ENCODE measurements at regions not wholly inside any gene's neighbourhood (a gene's known extent, or its start where the extent isn't known, plus 50 kb on each side); places are given as distances from the start of the nearest gene placed in this dataset.

DNA sequence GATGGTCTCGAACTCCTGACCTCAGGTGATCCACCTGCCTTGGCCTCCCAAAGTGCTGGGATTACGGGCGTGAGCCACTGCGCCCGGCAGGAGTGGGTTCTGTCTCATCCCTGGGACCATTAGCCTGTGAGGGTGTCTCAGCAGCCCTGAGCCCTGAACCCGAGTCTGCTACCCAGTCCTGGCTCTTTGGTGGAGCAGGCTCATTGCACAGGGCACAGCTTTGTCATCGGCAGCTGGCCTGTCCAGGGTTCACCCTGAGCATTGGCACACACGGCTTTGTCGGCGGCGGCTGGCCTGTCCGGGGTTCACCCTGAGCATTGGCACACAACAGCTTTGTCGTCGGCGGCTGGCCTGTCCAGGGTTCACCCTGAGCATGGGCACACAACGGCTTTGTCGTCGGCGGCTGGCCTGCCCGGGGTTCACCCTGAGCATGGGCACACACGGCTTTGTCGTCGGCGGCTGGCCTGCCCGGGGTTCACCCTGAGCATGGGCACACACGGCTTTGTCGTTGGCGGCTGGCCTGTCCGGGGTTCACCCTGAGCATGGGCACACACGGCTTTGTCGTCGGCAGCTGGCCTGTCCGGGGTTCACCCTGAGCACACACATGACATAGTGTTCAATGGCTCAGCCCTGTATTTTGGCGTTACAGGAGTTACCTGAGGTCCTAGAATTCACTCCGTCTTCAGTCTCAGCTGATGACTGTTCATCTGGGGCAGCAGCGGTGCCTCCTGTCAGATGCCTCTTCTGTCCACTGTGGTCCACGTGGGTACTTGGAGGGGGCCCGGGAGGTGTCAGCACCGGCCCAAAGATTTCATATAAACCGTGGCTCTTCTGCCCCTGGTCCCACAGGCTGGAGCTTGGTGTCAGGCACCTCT is 1082.5 kb downstream of the BRD1 start:
- H3K4me1 ChIP-seq (ENCODE audit: insufficient read depth, low read length): no peaks in the 10 kb centered on the region
- no peaks in the 10 kb centered on the region for H3K9me3 ChIP-seq (ENCODE audit: insufficient read depth, low read depth, low read length)
- H3K9ac ChIP-seq (ENCODE audit: low read depth, low read length): no peak overlapping the region
- H3K27ac ChIP-seq (ENCODE audit: low read length): no peak overlapping the region
- no peaks in the 10 kb centered on the region for H3K36me3 ChIP-seq (ENCODE audit: insufficient read depth, low read depth, low read length)
- no peak overlapping the region for H3K4me3 ChIP-seq (ENCODE audit: low read length)
- no peaks in the 10 kb centered on the region for H3K27me3 ChIP-seq (ENCODE audit: insufficient read depth, low read length)

DNA sequence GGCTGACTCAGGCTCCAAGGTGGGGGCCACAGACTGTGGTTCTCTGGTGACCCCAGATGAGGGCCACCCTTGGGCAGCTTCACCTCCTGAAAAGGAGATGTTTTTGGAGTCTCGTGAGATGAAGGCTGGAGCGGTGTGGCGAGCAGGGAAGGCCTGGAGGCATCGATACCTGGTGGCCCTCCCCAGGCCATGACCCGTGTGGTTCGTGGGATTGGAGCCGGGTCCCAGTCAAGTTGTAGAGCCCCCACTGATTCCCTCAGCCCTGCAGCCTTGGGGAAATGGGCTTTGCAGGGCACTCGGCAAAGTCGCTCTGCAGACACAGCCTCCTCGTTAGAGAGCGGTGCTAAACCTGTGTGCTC is 1083.4 kb downstream of the BRD1 start:
- no peaks in the 10 kb centered on the region for H3K9me3 ChIP-seq (ENCODE audit: insufficient read depth, low read depth, low read length)
- no peak overlapping the region for H3K4me3 ChIP-seq (ENCODE audit: low read length)
- H3K27ac ChIP-seq (ENCODE audit: low read length): no peak overlapping the region
- H3K4me1 ChIP-seq (ENCODE audit: insufficient read depth, low read length): no peaks in the 10 kb centered on the region
- H3K36me3 ChIP-seq (ENCODE audit: insufficient read depth, low read depth, low read length): no peaks in the 10 kb centered on the region
- H3K27me3 ChIP-seq (ENCODE audit: insufficient read depth, low read length): no peaks in the 10 kb centered on the region
- no peak overlapping the region for H3K9ac ChIP-seq (ENCODE audit: low read depth, low read length)

DNA sequence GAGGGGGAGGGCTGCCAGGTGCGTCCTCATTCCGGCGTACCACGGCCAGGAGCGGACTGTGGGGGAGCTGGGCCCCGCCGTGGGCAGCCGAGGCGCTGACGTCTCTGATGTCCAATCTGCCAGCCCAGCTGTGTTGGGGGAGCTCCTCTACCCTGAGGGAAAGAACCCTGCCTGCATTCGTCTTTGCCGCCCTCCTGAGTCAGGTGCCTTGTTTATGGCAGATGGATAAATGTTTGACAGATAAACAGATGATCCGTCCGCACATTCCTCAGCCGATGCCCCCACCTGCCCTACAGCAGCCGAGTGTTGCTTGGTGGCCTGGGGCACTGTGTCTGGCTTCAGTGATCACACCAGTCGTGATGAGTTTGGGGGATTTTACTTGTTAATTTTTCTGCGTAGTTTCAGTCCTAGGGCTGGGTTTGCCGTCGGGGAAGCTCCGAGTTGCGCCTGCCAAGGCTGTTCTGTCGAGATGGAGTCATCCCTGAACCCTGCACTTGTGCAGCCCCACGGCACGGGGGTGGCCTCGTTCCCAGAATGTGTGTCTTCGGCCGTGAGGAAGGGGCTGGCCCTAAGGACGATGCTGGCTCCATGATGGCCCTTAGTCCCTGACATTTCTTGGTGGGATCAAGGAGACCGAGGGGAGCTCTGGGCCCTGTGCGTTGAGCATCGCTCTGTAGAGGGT is 1083.9 kb downstream of the BRD1 start:
- H3K36me3 ChIP-seq (ENCODE audit: insufficient read depth, low read depth, low read length): no peaks in the 10 kb centered on the region
- H3K27ac ChIP-seq (ENCODE audit: low read length): no peak overlapping the region
- no peaks in the 10 kb centered on the region for H3K27me3 ChIP-seq (ENCODE audit: insufficient read depth, low read length)
- no peak overlapping the region for H3K9ac ChIP-seq (ENCODE audit: low read depth, low read length)
- no peak overlapping the region for H3K4me3 ChIP-seq (ENCODE audit: low read length)
- H3K4me1 ChIP-seq (ENCODE audit: insufficient read depth, low read length): no peaks in the 10 kb centered on the region
- no peaks in the 10 kb centered on the region for H3K9me3 ChIP-seq (ENCODE audit: insufficient read depth, low read depth, low read length)

DNA sequence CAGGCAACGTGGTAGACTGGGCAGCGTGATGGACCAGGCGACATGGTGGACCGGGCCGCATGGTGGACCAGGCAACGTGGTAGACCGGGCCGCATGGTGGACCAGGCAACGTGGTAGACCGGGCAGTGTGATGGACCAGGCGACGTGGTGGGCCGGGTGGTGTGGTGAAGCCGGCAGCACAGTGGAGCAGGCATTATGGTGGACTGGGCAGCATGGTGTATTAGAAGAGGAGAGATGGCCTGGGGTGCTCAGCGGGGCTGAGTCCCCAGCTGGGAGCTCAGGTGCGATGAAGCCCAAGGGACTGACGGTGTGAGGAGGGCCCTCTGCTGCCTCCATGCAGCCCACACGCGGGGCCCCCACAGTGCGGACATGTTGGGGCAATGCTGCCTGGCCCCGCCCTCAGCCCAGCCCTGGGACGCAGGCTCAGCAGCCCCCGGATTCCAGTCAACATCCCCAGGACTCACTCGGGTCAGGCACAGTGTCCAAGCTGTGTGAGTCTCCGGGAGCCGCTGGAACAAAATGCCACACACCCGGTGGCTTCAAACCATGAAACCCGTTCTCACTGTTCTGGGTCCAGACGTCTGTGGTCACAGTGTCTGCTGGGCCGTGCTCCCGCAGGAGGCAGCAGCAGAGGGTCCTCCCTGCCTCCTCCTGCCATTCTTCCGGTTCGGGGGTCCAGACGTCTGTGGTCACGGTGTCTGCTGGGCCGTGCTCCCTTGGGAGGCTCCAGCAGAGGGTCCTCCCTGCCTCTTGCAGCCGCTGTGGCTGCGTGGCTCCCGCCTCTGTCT is 1084.9 kb downstream of the BRD1 start:
- no peaks in the 10 kb centered on the region for H3K36me3 ChIP-seq (ENCODE audit: insufficient read depth, low read depth, low read length)
- no peaks in the 10 kb centered on the region for H3K4me1 ChIP-seq (ENCODE audit: insufficient read depth, low read length)
- no peaks in the 10 kb centered on the region for H3K9me3 ChIP-seq (ENCODE audit: insufficient read depth, low read depth, low read length)
- no peak overlapping the region for H3K27ac ChIP-seq (ENCODE audit: low read length)
- no peaks in the 10 kb centered on the region for H3K27me3 ChIP-seq (ENCODE audit: insufficient read depth, low read length)
- no peak overlapping the region for H3K9ac ChIP-seq (ENCODE audit: low read depth, low read length)
- no peak overlapping the region for H3K4me3 ChIP-seq (ENCODE audit: low read length)

DNA sequence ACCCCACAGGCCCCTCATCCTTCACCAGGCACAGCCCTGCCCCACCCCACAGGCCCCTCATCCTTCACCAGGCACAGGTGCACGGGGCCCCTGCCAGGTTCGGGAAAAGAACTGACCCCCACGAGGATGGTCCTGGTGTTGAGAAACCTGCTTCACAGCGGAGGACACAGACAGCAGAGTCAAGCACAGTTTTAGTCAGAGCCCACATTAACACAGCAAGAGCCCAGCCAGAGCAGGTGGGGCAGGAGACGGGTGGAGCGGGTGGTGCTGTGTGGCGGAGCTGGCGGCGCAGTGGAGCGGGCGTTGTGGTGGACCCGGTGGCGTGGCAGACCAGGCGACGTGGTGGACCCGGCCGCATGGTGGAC is 1085.5 kb downstream of the BRD1 start:
- no peaks in the 10 kb centered on the region for H3K36me3 ChIP-seq (ENCODE audit: insufficient read depth, low read depth, low read length)
- no peaks in the 10 kb centered on the region for H3K9me3 ChIP-seq (ENCODE audit: insufficient read depth, low read depth, low read length)
- H3K4me1 ChIP-seq (ENCODE audit: insufficient read depth, low read length): no peaks in the 10 kb centered on the region
- no peak overlapping the region for H3K27ac ChIP-seq (ENCODE audit: low read length)
- H3K4me3 ChIP-seq (ENCODE audit: low read length): no peak overlapping the region
- no peaks in the 10 kb centered on the region for H3K27me3 ChIP-seq (ENCODE audit: insufficient read depth, low read length)
- H3K9ac ChIP-seq (ENCODE audit: low read depth, low read length): no peak overlapping the region

DNA sequence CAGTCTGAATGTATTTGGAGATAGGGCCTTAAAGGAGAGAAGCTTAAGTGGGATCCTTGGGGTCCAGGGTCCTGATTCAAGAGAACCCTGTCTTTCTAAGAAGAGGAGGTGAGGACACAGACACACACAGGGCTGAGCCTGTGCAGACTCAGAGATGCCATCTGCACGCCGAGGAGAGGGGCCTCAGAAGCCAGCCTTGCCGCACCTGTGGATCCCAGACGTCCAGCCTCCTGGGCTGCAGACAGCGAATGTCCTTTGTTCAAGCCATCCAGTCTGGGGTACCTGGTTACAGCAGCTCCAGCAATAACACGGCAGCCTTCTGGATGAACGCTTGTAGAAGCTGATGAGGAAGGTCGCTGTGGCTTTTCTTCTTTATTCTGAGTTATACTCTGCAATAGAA is 1086.1 kb downstream of the BRD1 start:
- Histone ChIP-seq H3K4me3 (ENCODE audit: low read length) (no peak overlapping the region), H3K27me3 (ENCODE audit: insufficient read depth, low read length) (no peaks in the 10 kb centered on the region), H3K4me1 (ENCODE audit: insufficient read depth, low read length) (no peaks in the 10 kb centered on the region), H3K36me3 (ENCODE audit: insufficient read depth, low read depth, low read length) (no peaks in the 10 kb centered on the region), H3K27ac (ENCODE audit: low read length) (no peak overlapping the region), H3K9ac (ENCODE audit: low read depth, low read length) (no peak overlapping the region), H3K9me3 (ENCODE audit: insufficient read depth, low read depth, low read length) (no peaks in the 10 kb centered on the region)

DNA sequence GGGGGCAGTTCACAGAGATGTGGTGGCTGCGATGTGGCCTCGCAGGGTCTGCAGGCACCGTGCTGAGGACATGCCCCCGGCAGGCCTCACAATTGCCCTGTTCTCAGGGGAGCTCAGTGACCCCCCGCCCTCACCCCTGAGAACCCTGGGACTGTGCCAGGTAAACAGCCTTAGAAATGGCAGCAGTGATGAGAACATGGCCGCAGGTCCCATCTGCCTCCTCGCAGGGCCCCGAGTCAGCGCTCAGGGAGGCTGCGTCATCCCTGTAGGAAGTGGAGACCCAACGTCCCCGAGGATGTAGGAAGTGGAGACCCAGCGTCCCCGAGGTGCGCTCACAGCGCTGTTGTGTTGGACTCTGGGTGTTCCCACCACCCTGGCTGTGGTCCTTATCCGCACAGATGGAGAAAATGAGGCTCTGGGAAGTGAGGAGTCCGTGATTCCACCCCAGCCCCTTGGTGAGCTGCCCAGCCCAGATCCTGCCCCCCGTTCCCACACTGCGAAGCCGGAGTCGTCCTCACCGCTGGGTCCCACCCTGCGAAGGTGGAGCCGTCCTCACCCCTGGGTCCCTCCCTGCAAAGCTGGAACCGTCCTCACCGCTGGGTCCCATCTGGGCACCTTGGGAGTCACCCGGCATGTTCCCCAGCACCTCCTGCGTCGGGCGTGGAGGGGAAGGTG is 1086.8 kb downstream of the BRD1 start:
- H3K4me3 ChIP-seq (ENCODE audit: low read length): no peak overlapping the region
- H3K27ac ChIP-seq (ENCODE audit: low read length): no peak overlapping the region
- H3K9me3 ChIP-seq (ENCODE audit: insufficient read depth, low read depth, low read length): no peaks in the 10 kb centered on the region
- H3K27me3 ChIP-seq (ENCODE audit: insufficient read depth, low read length): no peaks in the 10 kb centered on the region
- H3K36me3 ChIP-seq (ENCODE audit: insufficient read depth, low read depth, low read length): no peaks in the 10 kb centered on the region
- H3K9ac ChIP-seq (ENCODE audit: low read depth, low read length): no peak overlapping the region
- no peaks in the 10 kb centered on the region for H3K4me1 ChIP-seq (ENCODE audit: insufficient read depth, low read length)

DNA sequence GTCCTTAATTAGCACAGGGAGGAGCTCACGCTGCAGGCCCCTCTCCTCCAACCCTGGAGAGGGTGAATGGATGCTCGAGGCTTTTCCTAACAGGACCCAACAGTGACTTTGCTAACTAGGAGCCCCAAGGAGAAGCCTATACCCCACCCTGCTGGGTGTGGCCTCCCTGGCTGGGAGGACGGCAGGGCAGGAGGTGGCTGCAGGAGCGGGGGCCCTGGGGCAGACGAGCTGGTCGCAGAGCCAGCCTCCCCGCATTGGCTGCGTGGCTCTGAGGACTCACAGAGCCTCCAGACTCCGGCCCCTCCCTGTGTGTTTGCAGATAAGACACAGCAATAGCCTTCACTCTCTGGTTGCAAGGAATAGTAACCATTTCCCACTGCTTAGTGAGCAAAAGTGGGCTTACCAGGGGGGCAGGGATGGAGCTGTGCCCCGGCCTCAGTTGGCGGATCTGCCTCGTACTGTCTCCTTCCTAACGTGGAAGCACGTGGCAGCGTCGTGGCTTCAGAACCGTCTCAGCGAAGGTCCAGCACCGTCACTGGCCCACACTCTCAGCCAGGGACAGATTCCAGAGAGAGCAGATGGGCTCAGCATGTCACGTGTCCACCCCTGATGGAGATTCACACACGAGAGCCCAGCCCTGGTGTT is 1087.5 kb downstream of the BRD1 start:
- no peak overlapping the region for H3K9ac ChIP-seq (ENCODE audit: low read depth, low read length)
- no peaks in the 10 kb centered on the region for H3K9me3 ChIP-seq (ENCODE audit: insufficient read depth, low read depth, low read length)
- H3K36me3 ChIP-seq (ENCODE audit: insufficient read depth, low read depth, low read length): no peaks in the 10 kb centered on the region
- no peak overlapping the region for H3K27ac ChIP-seq (ENCODE audit: low read length)
- no peaks in the 10 kb centered on the region for H3K4me1 ChIP-seq (ENCODE audit: insufficient read depth, low read length)
- no peaks in the 10 kb centered on the region for H3K27me3 ChIP-seq (ENCODE audit: insufficient read depth, low read length)
- no peak overlapping the region for H3K4me3 ChIP-seq (ENCODE audit: low read length)

DNA sequence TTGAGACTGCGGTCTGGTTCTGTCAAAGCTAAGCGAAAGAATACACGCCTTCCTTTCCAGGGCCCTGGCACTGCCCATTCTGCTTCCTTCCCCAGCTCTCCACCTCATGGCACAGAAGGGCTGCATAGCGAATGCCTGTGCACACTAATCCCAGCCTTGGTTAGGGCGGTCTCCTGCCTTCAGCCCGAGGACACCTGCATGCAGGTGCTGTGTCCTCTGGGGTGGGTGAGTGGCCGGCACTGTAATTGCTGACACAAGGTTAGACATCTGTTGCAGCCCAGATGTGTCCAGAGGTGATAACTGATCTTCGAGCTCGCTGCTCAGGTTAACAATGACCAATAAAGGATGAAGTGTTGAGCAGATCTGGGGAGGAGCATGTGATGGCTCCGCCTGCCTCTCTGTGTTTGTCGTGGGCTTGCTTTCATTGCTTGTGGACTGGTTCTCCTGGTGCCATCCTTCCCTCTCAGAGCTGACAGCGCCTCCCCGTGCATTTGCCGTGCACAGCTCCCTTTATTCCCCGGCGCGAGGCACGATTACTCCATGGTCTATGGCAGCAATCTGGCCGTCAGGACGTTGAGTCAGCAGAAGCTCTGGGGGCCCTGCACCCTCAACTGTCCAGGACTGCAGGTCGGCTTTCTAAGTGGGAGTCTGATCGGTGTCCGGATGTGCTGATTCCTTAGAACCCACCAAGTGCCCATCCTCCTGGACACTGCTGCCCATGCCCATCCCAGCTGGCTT is 1088.2 kb downstream of the BRD1 start:
- Histone ChIP-seq H3K4me3 (ENCODE audit: low read length) (no peak overlapping the region), H3K4me1 (ENCODE audit: insufficient read depth, low read length) (no peaks in the 10 kb centered on the region), H3K27me3 (ENCODE audit: insufficient read depth, low read length) (no peaks in the 10 kb centered on the region), H3K9ac (ENCODE audit: low read depth, low read length) (no peak overlapping the region), H3K36me3 (ENCODE audit: insufficient read depth, low read depth, low read length) (no peaks in the 10 kb centered on the region), H3K27ac (ENCODE audit: low read length) (no peak overlapping the region), H3K9me3 (ENCODE audit: insufficient read depth, low read depth, low read length) (no peaks in the 10 kb centered on the region)

DNA sequence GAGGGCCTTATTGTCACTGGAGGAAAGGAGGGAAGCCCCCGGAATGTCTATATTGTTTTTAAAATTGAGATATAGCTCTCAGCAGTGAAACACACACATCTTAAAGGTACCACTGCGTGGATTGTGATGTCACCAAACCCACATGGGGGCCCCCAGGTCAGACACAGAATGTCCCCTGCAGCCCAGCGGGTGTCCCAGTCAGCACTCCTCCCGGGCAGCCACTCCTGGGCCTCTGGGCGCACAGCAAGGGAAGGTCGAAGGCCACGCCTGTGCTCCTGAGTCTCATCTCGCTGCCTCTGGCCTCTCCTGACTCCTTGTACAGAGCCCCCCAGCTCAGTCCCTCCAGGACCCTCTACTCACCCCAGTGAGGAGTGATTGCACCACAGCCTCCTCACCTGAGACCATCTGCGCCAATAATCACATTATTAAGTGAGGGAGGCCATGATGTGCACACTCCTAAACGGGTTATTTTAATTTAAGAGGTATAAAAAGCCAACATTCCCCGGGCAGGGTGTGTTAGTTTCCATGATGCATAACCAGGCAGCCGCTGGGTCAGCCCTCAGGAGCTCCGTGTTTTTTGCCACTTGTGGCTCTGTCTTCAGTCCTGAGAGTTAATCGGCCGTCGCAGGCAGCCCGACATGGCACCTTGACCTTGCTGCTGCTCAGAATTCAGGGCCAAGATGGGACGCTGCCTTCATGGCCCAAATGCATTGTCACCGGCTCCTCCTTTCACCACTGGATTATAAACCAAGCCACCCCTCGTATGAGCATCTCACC is 1089.3 kb downstream of the BRD1 start:
- Histone ChIP-seq H3K9ac (ENCODE audit: low read depth, low read length) (no peak overlapping the region), H3K4me1 (ENCODE audit: insufficient read depth, low read length) (no peaks in the 10 kb centered on the region), H3K4me3 (ENCODE audit: low read length) (no peak overlapping the region), H3K27me3 (ENCODE audit: insufficient read depth, low read length) (no peaks in the 10 kb centered on the region), H3K36me3 (ENCODE audit: insufficient read depth, low read depth, low read length) (no peaks in the 10 kb centered on the region), H3K27ac (ENCODE audit: low read length) (no peak overlapping the region), H3K9me3 (ENCODE audit: insufficient read depth, low read depth, low read length) (no peaks in the 10 kb centered on the region)

Measured in iPS-20b (cell line).